Glomerular visceral epithelial cell (primary cell): ENCODE measurements at regions not wholly inside any gene's neighbourhood (a gene's known extent, or its start where the extent isn't known, plus 50 kb on each side); places are given as distances from the start of the nearest gene placed in this dataset.

ENCODE experiments used
- DNase-seq: peaks from one replicate; pipeline ENCODE4 v3.0.0-alpha.2; 2016; ENCODE audit errors: extremely low spot score

DNA sequence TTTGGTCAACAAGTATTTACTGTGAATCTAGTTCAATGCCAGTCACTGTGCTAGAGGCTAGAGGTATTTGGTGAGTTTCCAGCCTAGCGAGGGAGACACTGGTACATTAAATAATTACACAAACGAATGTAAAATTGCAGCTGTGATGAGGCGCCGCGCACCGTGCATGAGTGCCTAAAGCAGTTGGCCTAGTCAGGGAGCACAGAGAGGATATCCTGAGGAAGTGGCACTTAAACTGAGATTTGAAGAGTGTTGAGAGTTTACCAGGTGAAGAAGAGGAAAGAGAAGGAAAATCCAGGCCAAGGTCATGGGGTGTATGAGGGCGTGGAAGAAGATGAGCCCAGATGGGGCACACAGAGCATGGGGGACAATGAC lies 157.6 kb upstream of the NDUFV2 start:
- no peak for DNase-seq

GRCh38 chr18:8945514-8945913 lies 157.0 kb upstream of the NDUFV2 start:
- DNase-seq: no peak

GRCh38 chr18:8946066-8946838 lies 156.2 kb upstream of the NDUFV2 start:
- peak; percentile 90 for DNase-seq

DNA sequence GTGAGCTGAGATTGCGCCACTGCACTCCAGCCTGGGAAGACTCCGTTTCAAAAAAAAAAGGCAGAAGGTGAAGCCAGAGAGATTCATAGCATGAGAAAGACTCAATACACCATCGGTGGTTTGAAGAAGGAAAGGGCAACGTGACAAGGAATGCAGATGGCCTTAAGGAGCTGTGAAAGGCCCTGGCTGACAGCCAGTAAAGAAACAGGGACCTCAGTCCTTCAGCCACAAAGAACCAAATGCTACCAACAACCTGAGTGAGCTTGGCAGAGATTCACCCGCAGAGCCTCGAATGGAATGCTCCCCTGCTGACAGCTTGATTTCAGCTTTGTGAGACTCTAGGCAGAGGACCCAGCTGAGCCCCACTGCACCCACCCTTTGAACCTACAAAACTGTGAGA lies 154.9 kb upstream of the NDUFV2 start:
- DNase-seq: peak; percentile 76

DNA sequence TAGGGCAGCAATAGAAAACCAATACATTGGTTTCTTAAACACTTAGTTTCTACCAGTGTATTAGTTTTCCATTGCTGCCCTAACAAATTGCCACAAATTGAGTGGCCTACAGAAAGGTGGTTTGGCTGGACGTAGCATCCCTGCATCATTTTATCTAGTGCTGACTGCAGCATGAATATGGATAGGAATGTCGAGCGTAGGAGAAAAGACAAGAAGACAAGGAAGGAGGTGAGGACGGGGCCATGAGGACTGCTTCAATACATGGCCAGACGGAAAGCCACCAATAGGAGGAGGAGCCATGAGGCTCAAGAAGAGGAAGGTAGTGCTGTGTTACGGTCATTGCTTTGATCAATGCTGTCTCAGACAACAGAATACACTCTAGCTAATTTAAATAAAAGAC lies 154.5 kb upstream of the NDUFV2 start:
- no peak for DNase-seq

DNA sequence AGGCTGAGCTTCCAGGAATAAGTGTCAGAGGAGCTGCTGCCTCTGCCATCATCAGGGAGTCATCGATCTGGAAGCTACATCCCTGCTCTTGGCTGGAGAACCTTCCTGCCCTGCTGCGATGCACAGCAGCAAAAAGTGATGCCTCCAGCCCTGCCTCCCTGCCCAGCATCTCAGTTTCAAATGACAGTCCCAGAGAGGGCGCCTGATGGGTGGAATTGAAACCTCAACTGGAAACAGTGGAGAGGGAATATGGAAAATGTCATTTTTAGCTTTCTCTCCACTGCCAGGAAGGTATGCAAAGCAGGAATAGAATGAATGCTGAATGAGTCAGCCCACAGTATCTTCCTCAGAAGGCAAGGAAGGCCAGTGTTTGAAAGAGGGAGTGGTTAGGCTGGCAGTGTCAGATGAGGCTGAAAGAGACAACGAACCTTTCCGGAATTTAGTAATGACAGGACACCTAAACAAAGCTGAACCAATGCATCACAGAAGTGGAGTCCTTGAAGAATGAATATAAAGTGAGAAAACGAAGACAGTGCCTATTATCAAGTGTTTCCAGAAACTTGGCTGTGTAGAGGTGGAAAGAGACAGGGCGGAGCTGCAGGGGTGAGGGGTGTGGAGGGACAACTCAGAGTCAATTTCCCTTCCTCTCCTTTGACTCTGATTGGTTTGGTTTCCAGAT lies 153.9 kb upstream of the NDUFV2 start:
- DNase-seq: peak; percentile 85

DNA sequence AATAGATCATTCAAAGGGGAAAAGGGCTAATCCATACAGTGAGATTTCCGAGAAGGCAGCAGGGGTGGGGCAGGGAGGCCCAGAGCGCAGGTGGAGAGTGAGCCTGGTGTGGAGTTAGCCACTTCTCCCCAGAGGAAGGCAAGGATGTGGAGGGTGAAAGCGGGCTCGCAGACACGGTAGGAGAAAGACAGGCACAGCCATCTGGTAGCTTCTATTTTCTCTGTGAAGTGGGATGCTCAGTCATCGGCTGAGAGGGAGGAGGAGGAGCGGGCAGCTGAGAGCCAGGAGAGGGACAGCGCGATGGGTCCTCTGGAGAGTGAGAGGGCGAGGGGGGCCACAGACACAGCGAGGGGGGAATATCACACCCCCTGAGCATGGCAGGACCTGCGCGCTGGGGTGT lies 153.3 kb upstream of the NDUFV2 start:
- no peak for DNase-seq

DNA sequence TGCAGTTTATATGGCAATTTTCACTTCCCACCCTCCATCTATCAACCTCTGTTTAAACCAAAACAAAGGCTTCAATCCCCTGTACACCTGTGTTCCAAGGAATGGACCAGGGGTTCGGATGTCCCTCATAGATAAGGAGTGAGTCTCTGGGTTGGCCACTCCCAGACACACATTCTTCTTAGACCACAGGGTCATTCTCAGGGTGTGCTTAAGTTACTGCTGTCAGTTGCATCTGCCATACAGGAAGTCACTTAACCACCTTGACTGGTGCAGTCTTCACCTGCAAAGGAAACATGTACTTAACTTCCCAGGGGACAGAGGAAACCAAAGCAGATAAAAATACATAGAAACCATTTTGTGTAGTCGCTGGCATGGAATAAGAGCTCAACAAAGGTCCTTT lies 151.0 kb upstream of the NDUFV2 start:
- DNase-seq: peak; percentile 30

GRCh38 chr18:8952174-8952573 lies 150.3 kb upstream of the NDUFV2 start:
- DNase-seq: no peak

DNA sequence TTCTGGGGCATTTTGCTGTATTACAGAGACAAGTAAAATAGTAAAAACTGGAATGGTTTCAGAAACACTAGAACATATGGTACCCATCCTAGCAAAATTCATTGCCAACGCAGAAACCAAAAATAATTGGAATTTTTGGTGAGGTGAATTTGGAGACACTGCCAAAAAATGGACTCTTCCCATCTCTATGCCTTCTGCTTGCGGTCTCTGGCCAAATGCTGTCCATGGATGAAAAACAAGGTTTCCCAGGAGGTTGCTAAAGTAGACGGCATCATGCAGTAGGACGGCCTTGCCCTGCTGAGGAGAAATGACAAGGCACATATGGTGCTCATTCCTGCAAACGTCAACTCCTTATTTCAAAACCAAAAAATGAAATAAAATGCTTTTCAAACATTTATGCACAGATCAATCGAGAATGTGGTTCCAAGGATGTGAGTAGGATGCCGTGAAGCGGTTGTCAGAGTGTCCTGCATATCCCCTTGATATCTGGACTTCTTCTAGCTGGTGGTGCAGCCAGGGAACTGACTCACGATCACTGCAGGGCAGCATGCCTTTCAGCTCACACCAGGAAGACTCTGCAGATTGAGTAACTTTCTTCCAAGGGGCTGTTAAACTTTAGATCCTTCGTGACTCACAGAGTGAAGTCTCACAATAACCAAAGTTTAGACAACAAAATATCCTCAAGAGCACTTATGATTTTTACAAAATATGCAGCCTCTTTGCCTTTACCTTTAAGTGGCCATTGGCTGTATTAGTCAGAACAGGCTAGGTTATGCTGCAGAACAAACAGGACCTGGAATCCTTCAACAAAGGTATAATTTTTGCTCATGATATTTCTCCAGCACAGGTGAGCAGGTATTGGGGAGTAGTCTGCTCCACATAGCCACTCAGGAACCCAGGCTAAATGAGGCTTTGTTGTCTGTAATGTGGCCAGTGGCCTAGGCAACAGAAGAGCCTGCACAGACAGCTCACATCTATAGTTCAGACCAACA lies 149.4 kb upstream of the NDUFV2 start:
- no peak for DNase-seq

DNA sequence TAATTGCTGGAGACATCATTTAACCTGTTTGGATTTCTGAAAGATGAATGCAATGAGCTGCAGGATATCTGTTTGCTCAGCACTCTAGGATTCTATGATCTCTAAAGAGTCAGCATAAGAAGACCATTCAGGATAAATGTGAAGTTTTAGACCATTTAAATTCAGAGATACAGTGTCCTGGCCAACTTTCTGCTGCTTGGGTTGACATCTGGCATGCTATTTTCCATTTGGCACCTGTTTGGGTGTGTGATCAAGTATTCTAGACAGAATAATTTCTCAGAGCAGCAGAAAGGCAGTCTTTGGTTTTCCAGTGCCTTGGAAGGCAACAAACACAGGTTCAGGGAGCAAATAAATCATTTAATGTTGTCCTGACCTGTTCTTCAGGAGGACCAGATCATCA lies 144.8 kb upstream of the NDUFV2 start:
- DNase-seq: no peak

DNA sequence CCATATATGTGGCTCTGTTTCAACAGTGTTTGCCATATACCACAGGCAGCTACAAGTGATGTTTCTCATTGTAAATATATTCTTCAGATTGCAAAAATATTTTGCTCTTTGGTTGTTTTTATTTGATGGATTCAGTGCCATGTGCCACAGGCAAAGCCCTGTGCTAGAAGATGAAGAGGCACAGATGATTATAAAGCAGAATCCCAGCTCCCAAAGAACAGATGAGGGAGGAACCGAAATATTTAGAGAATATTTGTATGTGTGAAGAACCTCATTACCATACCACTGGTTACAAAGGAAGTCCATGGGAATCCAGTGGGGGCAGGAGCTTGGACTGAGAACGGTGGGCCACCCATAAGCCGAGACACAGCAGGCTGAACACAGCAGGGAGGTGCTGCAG lies 143.8 kb upstream of the NDUFV2 start:
- no peak for DNase-seq

- DNase-seq: no peak
These were observed 142.9 kb upstream of the NDUFV2 start for GRCh38 chr18:8959551-8960135.

DNA sequence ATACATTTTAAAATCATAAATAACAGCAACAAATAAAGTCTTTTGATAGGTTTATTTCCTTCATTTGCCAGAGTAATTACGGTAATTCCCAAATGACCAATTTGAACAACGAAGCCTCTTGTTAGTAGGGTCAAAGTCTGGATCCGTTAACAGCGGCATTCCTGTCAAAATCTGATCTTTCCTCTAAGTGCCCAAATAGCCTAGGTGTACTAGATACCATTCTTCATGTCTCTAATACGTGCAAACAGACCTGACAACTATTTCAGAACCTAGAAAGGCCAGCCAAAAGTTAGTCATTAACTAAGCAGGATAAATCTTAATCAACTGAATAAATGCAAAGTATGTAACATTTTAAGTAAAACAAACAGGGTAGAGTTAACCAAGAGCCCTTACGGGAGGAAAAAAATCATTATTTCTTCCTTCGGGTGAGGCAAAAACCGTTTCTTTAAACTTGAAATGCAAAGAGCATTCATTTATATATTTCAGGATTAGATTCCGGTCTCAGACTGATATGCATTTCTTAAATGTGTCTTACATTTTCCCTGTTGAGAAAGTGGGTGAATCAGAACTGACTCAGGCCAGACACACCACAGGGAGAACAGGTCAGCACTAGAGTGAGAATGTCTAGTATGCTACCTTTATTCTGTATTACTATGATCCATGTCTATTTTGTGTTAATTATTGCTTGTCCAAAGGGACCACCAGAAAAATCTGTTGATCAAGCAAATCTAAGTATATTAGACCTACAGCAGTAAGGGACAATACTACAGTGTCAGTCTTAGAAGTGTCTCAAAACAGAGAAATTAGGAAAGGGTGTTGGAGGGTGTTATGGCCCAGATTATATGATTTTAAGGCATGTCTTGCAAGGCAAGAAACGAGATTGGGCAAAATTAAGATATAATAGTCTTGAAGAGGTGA lies 141.5 kb upstream of the NDUFV2 start:
- DNase-seq: peak; percentile 73

DNA sequence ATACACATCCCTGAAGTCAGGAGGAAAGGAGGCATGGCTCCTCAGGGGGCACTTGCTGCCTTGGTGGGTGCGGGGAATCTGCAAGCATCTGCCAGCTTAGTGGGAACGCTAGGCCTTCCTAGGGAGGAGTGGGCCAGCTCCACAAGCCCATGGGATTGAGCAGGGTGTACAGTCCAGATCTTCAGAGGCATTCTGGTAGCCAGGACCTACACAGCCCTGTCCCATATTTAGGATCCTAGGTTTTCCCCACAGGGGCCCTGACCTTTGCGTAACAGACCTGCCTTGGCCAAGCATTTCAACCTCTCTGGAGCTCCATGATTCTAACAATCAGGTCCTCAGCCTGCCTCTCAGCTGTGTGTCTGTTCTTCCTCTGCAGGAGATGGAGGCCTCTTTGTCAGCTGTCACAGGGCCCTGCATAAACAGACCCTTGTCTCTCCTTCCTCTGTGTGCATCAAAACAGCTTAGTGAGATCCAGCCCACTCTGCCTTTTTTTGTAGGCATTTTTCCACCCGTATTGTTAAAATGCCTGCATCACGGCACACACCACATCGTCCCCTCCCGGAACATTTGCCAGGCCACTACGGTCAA lies 140.2 kb upstream of the NDUFV2 start:
- DNase-seq: no peak

GRCh38 chr18:8962855-8963635 lies 139.5 kb upstream of the NDUFV2 start:
- no peak for DNase-seq

DNA sequence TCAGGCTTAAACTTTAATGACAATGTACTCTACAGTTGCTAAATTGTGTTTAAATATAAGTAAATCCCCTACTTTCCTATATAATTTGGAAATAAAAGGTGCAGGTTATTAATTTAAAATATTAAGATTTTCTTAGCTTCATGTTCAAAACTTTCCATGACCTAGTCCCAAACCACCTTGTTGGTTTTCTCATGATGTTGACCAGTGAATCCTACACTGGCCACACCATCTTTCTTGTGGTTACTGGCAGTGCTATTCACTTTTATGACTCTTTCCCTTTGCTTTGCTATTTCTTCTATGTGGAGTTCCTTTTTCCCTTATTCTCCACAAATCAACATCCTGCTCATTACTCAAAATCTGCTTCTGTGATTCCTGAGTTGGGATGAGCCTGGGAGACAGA lies 138.6 kb upstream of the NDUFV2 start:
- no peak for DNase-seq

GRCh38 chr18:8965398-8965797 lies 137.1 kb upstream of the NDUFV2 start:
- no peak for DNase-seq

GRCh38 chr18:8966821-8967220 lies 135.7 kb upstream of the NDUFV2 start:
- DNase-seq: no peak

DNA sequence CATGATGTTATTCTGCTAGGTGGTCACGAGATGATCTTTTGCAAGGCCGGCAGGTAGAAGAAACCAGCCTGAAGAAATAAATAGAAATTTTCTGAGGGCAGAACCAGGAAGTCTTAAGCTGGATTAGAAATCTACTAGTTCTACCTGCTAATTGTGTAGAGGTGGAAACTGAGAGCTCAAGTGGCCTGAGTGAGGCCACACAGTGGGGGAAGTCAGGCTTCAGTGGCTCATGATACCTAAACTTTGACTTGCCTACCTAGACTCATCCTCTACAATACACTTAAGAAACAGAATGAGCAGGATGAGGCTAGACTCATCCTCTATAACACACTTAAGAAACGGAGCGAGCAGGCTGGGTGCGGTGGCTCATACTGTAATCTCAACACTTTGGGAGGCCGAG lies 134.9 kb upstream of the NDUFV2 start:
- DNase-seq: no peak
